GM19035 (cell line): ENCODE measurements at regions not wholly inside any gene's neighbourhood (a gene's known extent, or its start where the extent isn't known, plus 50 kb on each side); places are given as distances from the start of the nearest gene placed in this dataset.
A peak's percentile ranks its signal among the peaks of the same experiment; 100 is the strongest.

ENCODE experiments used
- ATAC-seq: cut with Tn5 transposase; IDR thresholded peaks from one replicate; pipeline ENCODE4 v1.9.1; 2021; ENCODE audit not compliant: unreplicated experiment

- ATAC-seq = no peak
Observed at GRCh38 chr3:190252080-190252479, 70.2 kb downstream of the CLDN1 start.

- ATAC-seq = no peak
Observed at GRCh38 chr3:190249414-190249813, 72.8 kb downstream of the CLDN1 start.

DNA sequence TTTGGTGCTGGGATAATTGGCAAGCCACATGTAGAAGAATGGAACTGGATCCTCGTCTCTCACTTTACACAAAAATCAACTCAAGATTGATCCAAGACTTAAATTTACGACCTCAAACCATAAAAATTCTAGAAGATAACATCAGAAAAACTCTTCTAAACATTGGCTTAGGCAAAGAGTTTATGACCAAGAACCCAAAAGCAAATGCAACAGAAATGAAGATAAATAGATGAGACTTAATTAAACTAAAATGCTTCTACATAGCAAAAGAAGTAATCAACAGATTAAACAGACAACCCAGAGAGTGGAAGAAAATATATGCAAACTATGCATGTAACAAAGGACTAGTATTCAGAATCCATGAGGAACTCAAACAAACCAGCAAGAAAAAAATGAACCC is 80.1 kb downstream of the CLDN1 start:
- no peak for ATAC-seq

GRCh38 chr3:190239325-190239724 is 82.9 kb downstream of the CLDN1 start:
- no peak for ATAC-seq

- ATAC-seq = no peak
Observed at GRCh38 chr3:190238871-190239270, 83.4 kb downstream of the CLDN1 start.

GRCh38 chr3:190234621-190235020 is 87.6 kb downstream of the CLDN1 start:
- no peak for ATAC-seq

DNA sequence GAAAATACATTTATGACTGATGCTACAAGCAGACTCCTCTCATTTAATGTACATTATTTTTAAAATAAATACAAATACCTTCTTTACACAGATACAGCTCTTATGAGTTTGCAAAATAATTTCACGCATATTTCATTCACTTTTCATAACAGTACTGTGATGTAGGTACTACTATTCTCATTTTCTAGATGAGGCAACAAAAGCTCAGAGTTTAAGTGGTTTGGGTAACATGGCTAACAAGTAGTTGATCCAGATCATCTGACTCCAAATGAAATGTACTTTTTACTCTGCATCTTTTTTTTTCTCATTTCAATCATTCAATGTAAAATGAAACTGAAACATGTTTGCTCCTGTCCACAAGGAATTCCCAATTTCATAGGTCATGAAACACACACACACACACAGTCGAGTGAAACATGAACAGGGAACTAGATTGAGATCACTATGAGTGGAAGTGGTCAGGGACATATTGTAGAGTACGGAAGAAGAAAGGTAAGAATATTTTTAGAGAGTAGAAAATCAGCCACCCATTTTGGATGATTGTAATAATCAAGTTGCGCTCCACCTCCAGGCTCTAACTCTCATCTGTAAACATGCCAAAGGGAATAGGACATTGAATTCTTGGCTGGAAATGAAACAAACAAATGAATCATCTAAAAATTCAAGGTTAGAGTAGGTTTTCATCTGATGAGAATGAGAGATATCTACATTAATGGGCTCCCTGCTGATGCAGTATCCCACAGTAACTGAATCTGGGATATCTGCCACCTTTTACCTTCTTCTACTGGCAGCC is 92.4 kb downstream of the CLDN1 start:
- ATAC-seq = no peak

DNA sequence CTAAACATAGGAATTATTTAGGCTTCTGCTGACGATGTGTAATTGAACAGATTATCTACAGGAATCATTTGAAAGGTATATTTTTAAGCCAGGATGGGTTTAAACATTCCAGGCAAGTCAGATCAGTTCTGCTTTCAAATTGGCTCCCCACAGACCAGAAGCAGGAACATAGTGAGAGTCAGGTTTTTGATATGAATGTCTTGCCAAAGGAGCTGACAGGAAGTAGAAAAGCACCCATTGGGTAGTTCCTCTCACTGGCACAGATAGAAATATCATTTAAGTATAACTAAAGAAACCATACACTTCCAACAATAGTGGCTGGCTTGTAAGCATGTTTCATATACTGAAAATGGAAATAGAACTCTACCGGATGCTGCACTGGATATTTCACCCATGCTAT is 95.2 kb downstream of the CLDN1 start:
- no peak for ATAC-seq

GRCh38 chr3:190224863-190225692 is 97.2 kb downstream of the CLDN1 start:
- no peak for ATAC-seq

DNA sequence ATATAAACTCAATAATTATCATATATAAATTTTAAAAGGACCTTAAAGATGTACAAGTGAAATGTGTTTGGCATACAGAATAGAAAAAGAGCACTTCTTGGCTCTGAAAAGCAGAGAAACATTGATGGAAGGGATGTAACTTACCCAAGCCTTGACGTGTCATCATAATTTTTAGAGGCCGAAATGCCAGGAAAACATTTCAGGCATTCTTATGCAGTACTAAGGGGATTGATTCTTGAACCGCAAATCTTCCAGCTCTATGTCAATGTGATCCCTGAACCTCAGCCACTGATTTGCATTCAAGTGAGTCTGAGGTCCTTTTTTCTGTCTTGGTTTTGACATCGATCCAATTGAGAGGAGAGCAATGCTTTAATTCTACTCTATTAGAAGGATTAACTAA is 97.8 kb downstream of the CLDN1 start:
- ATAC-seq = no peak

DNA sequence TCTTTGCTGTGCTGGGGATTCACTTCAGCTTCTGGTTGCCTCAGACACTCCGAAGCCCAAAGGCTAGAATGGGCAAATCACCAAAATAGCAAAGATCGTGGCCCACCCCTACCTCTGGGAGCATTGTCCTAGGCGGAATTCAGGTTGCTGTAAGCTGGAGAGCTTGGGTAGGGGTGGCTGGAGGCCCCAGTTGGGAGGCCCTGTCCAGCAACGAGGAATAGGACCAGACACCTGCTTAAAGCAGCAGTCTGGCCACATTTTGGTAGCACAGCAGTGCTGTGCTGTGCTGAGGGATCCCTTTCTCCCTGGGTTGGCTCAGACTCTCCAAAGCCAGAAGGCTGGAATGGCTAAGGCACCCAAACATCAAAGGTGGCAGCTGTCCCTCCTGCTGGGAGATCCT is 99.3 kb downstream of the CLDN1 start:
- ATAC-seq = no peak

- ATAC-seq = no peak
Observed at GRCh38 chr3:190222360-190222759, 99.9 kb downstream of the CLDN1 start.

GRCh38 chr3:190220362-190220761 is 99.7 kb upstream of the P3H2 start:
- ATAC-seq = no peak

- ATAC-seq = no peak
Observed at GRCh38 chr3:190217081-190217480, 96.4 kb upstream of the P3H2 start.

GRCh38 chr3:190213727-190214126 is 93.0 kb upstream of the P3H2 start:
- ATAC-seq = no peak

GRCh38 chr3:190210608-190211007 is 89.9 kb upstream of the P3H2 start:
- peak; percentile 41 for ATAC-seq

- no peak for ATAC-seq
Observed at GRCh38 chr3:190209533-190209932, 88.8 kb upstream of the P3H2 start.

DNA sequence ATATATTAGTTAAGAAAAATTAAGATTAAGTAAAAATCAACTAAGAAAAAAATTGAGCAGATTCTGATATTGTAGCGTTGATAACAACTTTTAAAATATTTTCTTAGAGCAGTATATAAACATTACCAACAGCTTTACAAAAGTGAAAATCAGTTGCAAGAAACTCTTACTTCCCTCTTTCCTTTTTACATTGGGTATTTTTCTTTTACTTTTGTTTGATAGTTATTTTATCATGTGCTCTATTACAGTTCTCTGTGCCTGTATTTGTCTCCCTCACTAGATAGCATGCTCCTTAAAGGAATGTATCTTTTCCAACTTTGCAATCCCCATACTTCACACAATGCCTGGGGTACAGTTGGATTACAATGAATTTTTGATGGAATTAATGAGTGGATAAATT is 87.5 kb upstream of the P3H2 start:
- ATAC-seq = no peak

- ATAC-seq = peak; percentile 59
Observed at GRCh38 chr3:190205739-190206138, 85.0 kb upstream of the P3H2 start.

GRCh38 chr3:190204200-190204599 is 83.5 kb upstream of the P3H2 start:
- no peak for ATAC-seq

GRCh38 chr3:190197346-190197763 is 76.7 kb upstream of the P3H2 start:
- ATAC-seq = no peak

DNA sequence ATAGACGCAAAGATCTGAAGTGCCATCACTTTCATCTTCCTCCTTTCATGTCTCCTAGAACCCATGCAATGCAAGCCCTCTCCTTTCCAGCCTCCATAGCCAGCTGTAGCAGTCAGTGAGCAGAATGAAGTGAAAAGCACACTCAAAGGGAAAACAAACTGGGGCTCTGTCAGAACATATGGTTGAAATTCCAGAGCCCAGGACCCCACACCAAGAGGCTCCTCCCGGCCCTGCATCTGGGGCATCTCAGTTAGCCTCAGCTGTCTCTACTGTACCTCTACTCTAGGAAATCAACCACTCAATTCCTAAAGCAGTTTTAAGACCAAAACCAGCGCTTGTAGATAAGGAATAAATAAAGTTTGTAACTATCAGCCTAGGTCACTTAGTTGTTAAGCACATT is 73.8 kb upstream of the P3H2 start:
- ATAC-seq = no peak
